Gastroesophageal sphincter (tissue), 4 donors: ENCODE measurements at regions not wholly inside any gene's neighbourhood (a gene's known extent, or its start where the extent isn't known, plus 50 kb on each side); places are given as distances from the start of the nearest gene placed in this dataset.

Experiments used
- ATAC-seq: fragments of 150-250 bp; one replicate; pipeline ENCODE4 v1.9.1; 2016; ENCODE audit warnings: mild to moderate bottlenecking, moderate library complexity
- H3K27ac ChIP-seq, 4 donors: fragments of 200-600 bp; sonication (generic) in 3 of 4; 1 replicate in 3 of 4; 2 replicates in 1 of 4; pipeline ENCODE4 v1.5.1; 2016 to 2019
- H3K27me3 ChIP-seq: fragments of 200-600 bp; sonication (generic); one replicate; pipeline ENCODE4 v1.5.1; 2019
- H3K36me3 ChIP-seq, 2 donors: fragments of 200-600 bp; sonication (generic); one replicate each; pipeline ENCODE4 v1.5.1; 2019; ENCODE audit warnings: control low read depth in 1 of 2
- H3K4me1 ChIP-seq, 3 donors: fragments of 200-600 bp; sonication (generic); 1 replicate in 2 of 3; 2 replicates in 1 of 3; pipeline ENCODE4 v1.5.1; 2016 to 2019; ENCODE audit warnings: control low read depth in 2 of 3
- H3K4me3 ChIP-seq, 2 donors: fragments of 200-600 bp; sonication (generic); one replicate each; pipeline ENCODE4 v1.5.1; 2019; ENCODE audit warnings: mild to moderate bottlenecking in 1 of 2, moderate library complexity in 1 of 2
- H3K9me3 ChIP-seq, 3 donors: fragments of 200-600 bp; sonication (generic); one replicate each; pipeline ENCODE4 v1.5.1; 2017 to 2019; ENCODE audit warnings: control low read depth in 2 of 3
- EP300 ChIP-seq: sonication (generic); formaldehyde crosslinking; IDR thresholded peaks from one replicate; pipeline ENCODE4 v1.6.1; 2017; ENCODE audit warnings: antibody characterized with exemption, mild to moderate bottlenecking
- POLR2A ChIP-seq, 2 donors: fragments of 450-650 bp; IDR thresholded peaks; one replicate each; pipeline ENCODE4 v1.6.1; 2017; ENCODE audit warnings: antibody characterized with exemption in 2 of 2, mild to moderate bottlenecking in 2 of 2, moderate library complexity in 1 of 2
- POLR2AphosphoS5 ChIP-seq: sonication (generic); formaldehyde crosslinking; IDR thresholded peaks from one replicate; pipeline ENCODE4 v1.6.1; 2017; ENCODE audit warnings: antibody characterized with exemption
- WGBS, 2 donors: methylation state at CpG; one replicate each; pipeline ENCODE4 v1.1.5; 2018; ENCODE audit warnings: low coverage in 1 of 2; 5-methylcytosine and 5-hydroxymethylcytosine counted together
- TF ChIP-seq, protein P1 (sequence below), 4 experiments: fragments of 200-600 bp in 2 of 4; fragments of 450-650 bp in 2 of 4; sonication (generic) in 1 of 4; IDR thresholded peaks; one replicate each; pipeline ENCODE4 v1.5.1; 2017 to 2019; ENCODE audit warnings: antibody characterized with exemption in 4 of 4, mild to moderate bottlenecking in 2 of 4, moderate library complexity in 2 of 4

DNA sequence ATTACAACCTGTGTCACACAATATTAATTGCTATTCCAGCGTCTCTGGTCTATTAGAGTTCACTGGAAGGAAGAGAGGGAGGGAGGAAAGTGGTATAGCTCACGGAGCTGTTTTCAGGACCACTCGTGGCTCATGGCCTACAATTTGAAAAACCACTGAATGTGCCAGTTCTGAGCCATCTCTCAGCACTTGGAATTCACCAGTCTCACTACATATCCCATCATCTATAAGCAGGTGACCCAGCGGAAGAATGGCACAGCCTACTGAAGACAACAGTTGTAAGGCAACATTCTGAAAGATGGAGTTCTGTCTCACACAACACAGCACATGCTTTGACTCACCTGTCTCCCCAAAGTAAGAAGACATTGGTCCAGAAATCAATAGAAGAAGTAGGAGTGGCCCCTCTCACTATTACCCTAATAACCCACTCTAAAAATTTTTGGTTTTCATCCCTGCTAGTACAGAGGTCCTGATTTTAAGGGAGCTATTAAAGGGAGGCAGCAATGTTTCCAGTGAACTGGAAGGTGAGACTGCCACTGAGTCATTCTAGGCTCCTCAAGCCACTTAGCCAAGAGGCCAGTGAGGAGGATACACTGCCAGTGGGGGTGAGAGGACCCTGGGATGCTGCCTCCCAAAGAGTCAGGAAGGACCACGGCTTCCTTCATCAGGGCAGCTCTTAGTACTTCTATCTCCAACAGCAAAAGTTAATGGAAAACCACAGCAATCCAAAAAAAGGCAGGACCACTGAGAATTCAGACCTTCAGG, 50.0 kb upstream of the DOCK9 start:
- Histone ChIP-seq H3K4me3 (no peak overlapping the region), H3K9me3 (peaks cover 0 to 4% (median 0%) of the 10 kb centered on the region in 3 donors), H3K4me1 (peaks cover 0 to 44% (median 0%) of the 10 kb centered on the region in 3 donors), H3K27me3 (no peaks in the 10 kb centered on the region), H3K36me3 (no peaks in the 10 kb centered on the region), H3K27ac (no peak overlapping the region)
- WGBS, 2 donors, result 92% methylated on average over 2 of the region's 5 CpGs; no CpG with 5 or more reads in 1 of the 2 donors
- no peak for TF ChIP-seq POLR2AphosphoS5
- no peak for ATAC-seq

DNA sequence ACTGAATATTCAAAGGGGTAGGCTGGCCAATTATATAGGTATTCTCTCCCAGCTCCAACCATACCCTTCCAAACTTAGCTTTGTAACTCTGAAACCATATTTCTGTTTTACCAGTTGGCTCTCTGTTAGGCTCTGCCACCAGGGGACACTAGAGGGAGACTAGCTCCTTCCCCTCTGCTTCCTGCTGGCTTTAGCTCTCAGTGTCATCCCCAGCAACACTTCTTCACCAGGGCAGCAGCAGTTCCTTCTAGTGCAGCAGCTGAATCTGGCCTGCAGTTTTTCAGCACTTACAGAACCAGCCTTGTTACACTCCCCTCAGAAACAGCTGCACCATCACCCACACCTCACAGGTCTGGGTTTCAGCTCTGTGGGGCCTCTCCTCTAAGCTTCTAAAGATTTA, 51.0 kb upstream of the DOCK9 start:
- no peaks in the 10 kb centered on the region for H3K27me3 ChIP-seq
- H3K4me1 ChIP-seq, result peaks cover 0 to 44% (median 0%) of the 10 kb centered on the region in 3 donors
- no peak overlapping the region for H3K27ac ChIP-seq
- no peak overlapping the region for H3K4me3 ChIP-seq
- no peak for ATAC-seq
- TF ChIP-seq, protein P1, sequence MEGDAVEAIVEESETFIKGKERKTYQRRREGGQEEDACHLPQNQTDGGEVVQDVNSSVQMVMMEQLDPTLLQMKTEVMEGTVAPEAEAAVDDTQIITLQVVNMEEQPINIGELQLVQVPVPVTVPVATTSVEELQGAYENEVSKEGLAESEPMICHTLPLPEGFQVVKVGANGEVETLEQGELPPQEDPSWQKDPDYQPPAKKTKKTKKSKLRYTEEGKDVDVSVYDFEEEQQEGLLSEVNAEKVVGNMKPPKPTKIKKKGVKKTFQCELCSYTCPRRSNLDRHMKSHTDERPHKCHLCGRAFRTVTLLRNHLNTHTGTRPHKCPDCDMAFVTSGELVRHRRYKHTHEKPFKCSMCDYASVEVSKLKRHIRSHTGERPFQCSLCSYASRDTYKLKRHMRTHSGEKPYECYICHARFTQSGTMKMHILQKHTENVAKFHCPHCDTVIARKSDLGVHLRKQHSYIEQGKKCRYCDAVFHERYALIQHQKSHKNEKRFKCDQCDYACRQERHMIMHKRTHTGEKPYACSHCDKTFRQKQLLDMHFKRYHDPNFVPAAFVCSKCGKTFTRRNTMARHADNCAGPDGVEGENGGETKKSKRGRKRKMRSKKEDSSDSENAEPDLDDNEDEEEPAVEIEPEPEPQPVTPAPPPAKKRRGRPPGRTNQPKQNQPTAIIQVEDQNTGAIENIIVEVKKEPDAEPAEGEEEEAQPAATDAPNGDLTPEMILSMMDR (IDR thresholded peaks at IDR 0.05), result peak in 1 of 4 experiments; percentile 21
- no peak for TF ChIP-seq POLR2AphosphoS5
- no peak for TF ChIP-seq POLR2A (IDR thresholded peaks at IDR 0.05)
- no peak for TF ChIP-seq EP300
- H3K9me3 ChIP-seq, result peaks cover 0 to 4% (median 0%) of the 10 kb centered on the region in 3 donors
- H3K36me3 ChIP-seq, result no peaks in the 10 kb centered on the region

- Histone ChIP-seq H3K27me3 (no peaks in the 10 kb centered on the region), H3K4me1 (peaks cover 0 to 44% (median 0%) of the 10 kb centered on the region in 3 donors), H3K36me3 (no peaks in the 10 kb centered on the region), H3K9me3 (peaks cover 0 to 4% (median 0%) of the 10 kb centered on the region in 3 donors), H3K27ac (no peak overlapping the region), H3K4me3 (no peak overlapping the region)
- ATAC-seq, result no peak
- TF ChIP-seq, protein P1 (IDR thresholded peaks at IDR 0.05), result no peak
- TF ChIP-seq POLR2A (IDR thresholded peaks at IDR 0.05), result no peak
- no peak for TF ChIP-seq POLR2AphosphoS5
- no peak for TF ChIP-seq EP300
Measured at GRCh38 chr13:99029576-99029975, 51.7 kb upstream of the DOCK9 start.

DNA sequence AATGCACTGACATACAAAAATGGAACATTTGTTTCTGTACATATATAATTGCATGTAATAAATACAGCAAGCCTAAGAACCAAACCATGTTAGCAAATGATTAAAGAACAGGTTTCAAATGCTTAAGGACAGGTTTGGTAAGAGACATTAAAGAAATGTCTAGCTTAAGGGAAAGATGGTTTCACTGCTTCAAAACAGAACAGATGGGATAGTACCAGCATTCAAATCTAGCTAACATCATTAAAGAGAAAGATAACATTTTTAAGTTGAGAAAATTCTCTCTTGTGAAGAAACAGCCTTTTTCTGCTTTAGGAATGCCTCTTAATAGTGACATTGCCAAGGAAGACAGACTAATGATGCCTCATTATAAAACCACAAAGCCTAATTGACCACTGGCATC, 52.5 kb upstream of the DOCK9 start:
- no peak overlapping the region for H3K4me3 ChIP-seq
- no peak for TF ChIP-seq POLR2A (IDR thresholded peaks at IDR 0.05)
- TF ChIP-seq EP300, result no peak
- TF ChIP-seq, protein P1 (IDR thresholded peaks at IDR 0.05), result no peak
- TF ChIP-seq POLR2AphosphoS5, result no peak
- ATAC-seq, result no peak
- peaks cover 0 to 6% (median 0%) of the 10 kb centered on the region in 3 donors for H3K9me3 ChIP-seq
- H3K27me3 ChIP-seq, result no peaks in the 10 kb centered on the region
- no peak overlapping the region for H3K27ac ChIP-seq
- no peaks in the 10 kb centered on the region for H3K36me3 ChIP-seq
- H3K4me1 ChIP-seq, result peaks cover 0 to 44% (median 0%) of the 10 kb centered on the region in 3 donors

- 88 to 100% methylated on average over 2 of the region's 2 CpGs for WGBS, 2 donors
Measured at GRCh38 chr13:99031832-99032231, 54.0 kb upstream of the DOCK9 start.

More at GRCh38 chr13:99031832-99032231, 54.0 kb upstream of the DOCK9 start:
- peak; percentile 39 for ATAC-seq
- Histone ChIP-seq H3K36me3 (no peaks in the 10 kb centered on the region), H3K27me3 (no peaks in the 10 kb centered on the region), H3K4me1 (peaks cover 0 to 44% (median 0%) of the 10 kb centered on the region in 3 donors), H3K27ac (peak overlapping the region in 3 of 4 donors; percentile 1 to 24 (median 22)), H3K4me3 (no peak overlapping the region), H3K9me3 (peaks cover 0 to 10% (median 0%) of the 10 kb centered on the region in 3 donors)
- TF ChIP-seq POLR2A (IDR thresholded peaks at IDR 0.05), result no peak
- no peak for TF ChIP-seq EP300
- TF ChIP-seq, protein P1 (IDR thresholded peaks at IDR 0.05), result no peak
- no peak for TF ChIP-seq POLR2AphosphoS5
